ENCODE measurements at regions not wholly inside any gene's neighbourhood (a gene's known extent, or its start where the extent isn't known, plus 50 kb on each side); places are given as distances from the start of the nearest gene placed in this dataset.

DNA sequence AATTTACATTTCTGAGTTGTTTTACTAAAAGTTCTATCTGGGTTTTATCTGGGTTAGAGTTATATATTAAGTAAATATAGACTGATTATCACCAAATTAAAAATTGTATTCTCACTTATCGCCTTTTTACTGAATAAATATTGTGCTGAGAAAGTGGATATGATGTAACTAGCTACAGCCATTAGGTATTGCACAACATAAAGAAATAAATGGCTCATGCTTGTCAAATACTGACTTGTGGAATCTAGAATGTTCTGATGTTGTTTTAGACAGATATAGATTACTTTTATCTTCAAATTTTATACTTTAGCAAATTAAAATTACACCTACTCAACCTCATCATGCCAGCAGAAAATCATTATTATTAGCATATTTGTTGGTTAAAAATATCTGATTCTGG is 1277.1 kb upstream of the MIR17HG start:
- H3K4me3 ChIP-seq, result no peak overlapping the region
- no peak overlapping the region for H3K9ac ChIP-seq

DNA sequence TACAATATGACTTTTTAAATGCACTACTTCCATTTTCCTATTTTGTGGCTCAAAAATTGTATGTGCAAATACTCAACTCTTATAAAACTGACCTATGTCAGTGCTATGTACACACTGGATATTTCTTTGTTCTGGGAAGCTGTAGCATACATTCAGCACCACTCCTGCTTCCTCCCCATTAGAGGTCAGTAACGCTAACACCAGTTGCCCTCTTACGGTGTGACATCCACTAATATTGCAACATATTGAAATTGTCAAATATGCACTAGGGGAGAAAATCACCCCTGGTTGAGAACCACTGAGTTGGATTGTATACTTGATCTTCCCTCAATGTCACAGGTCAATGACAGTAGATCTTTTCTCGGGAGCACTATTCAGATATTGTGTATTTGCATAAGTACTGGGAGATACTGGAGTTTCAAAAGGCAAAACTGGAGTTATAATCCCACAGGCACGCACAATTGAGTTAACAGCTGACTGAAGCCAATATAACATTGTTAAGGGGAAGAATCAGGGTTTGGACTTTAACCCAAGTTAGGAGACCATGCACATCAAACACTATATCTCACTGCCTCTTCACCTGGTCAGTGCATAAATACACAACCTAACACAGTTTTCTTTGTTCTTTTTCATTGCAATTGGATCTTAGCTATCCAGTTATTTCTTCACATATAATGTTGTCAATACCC is 1276.5 kb upstream of the MIR17HG start:
- Histone ChIP-seq H3K27me3 (no peaks in the 10 kb centered on the region), H3K79me2 (ENCODE audit: low read depth) (no peaks in the 10 kb centered on the region), H3K4me3 (no peak overlapping the region), H3K36me3 (no peaks in the 10 kb centered on the region), H3K4me2 (no peak overlapping the region), H3K4me1 (no peaks in the 10 kb centered on the region), H3K9me3 (ENCODE audit: low read depth) (no peaks in the 10 kb centered on the region), H4K20me1 (ENCODE audit: low read depth) (no peaks in the 10 kb centered on the region), H3K27ac (no peak overlapping the region), H3F3A (ENCODE audit: low read depth) (no peaks in the 10 kb centered on the region), H3K9ac (no peak overlapping the region), H2AFZ (replicated peaks) (no peak overlapping the region)
- Mint-ChIP-seq H3K4me3 (no peak overlapping the region), H3K36me3 (no peaks in the 10 kb centered on the region), H3K9me3 (no peaks in the 10 kb centered on the region), H3K4me1 (no peaks in the 10 kb centered on the region), H3K27me3 (ENCODE audit: insufficient read depth, low read depth) (no peaks in the 10 kb centered on the region), H3K27ac (no peak overlapping the region)
- no peak for DNase-seq (ENCODE audit: low spot score)
- TF ChIP-seq EZH2 (IDR thresholded peaks at IDR 0.05) (no peak), EZH2phosphoT487 (IDR thresholded peaks at IDR 0.05) (no peak)
- TF ChIP-seq, protein P1, sequence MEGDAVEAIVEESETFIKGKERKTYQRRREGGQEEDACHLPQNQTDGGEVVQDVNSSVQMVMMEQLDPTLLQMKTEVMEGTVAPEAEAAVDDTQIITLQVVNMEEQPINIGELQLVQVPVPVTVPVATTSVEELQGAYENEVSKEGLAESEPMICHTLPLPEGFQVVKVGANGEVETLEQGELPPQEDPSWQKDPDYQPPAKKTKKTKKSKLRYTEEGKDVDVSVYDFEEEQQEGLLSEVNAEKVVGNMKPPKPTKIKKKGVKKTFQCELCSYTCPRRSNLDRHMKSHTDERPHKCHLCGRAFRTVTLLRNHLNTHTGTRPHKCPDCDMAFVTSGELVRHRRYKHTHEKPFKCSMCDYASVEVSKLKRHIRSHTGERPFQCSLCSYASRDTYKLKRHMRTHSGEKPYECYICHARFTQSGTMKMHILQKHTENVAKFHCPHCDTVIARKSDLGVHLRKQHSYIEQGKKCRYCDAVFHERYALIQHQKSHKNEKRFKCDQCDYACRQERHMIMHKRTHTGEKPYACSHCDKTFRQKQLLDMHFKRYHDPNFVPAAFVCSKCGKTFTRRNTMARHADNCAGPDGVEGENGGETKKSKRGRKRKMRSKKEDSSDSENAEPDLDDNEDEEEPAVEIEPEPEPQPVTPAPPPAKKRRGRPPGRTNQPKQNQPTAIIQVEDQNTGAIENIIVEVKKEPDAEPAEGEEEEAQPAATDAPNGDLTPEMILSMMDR (IDR thresholded peaks at IDR 0.05), result no peak

More for the DNA sequence above, 1277.1 kb upstream of the MIR17HG start:
- Histone ChIP-seq H3F3A (ENCODE audit: low read depth) (no peaks in the 10 kb centered on the region), H3K4me1 (no peaks in the 10 kb centered on the region), H3K79me2 (ENCODE audit: low read depth) (no peaks in the 10 kb centered on the region), H3K27me3 (no peaks in the 10 kb centered on the region), H4K20me1 (ENCODE audit: low read depth) (no peaks in the 10 kb centered on the region), H3K4me2 (no peak overlapping the region), H3K9me3 (ENCODE audit: low read depth) (no peaks in the 10 kb centered on the region), H2AFZ (replicated peaks) (no peak overlapping the region), H3K36me3 (no peaks in the 10 kb centered on the region), H3K27ac (no peak overlapping the region)
- Mint-ChIP-seq H3K27ac (no peak overlapping the region), H3K4me3 (no peak overlapping the region), H3K27me3 (ENCODE audit: insufficient read depth, low read depth) (no peaks in the 10 kb centered on the region), H3K36me3 (no peaks in the 10 kb centered on the region), H3K4me1 (no peaks in the 10 kb centered on the region), H3K9me3 (no peaks in the 10 kb centered on the region)
- no peak for DNase-seq (ENCODE audit: low spot score)
- no peak for TF ChIP-seq EZH2 (IDR thresholded peaks at IDR 0.05)

DNA sequence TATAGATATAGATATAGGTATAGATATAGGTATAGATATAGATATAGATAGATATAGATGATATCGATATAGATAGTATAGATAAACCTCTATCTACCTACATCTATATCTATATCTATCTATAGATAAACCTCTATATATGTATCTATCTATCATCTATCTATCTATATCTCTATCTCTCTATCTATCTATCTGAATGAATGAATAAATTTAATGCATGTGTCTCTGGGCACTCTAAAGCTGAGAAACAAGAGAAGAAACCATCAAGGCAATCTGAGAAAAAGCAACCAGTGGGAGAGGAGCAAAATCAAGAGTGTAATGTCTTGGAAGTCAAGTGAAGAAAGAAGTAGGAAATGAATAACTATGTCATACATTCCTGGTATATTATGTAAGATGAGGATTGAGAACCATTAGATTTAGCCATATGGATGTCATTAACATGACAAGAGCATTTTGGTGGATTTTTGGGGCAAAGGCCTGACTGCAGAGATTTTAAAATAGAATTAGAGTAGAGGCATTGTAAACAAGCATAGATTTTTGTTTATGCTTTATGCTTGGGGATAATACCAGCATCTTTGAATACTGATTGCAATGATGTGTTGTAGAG is 1262.7 kb upstream of the MIR17HG start:
- Mint-ChIP-seq H3K36me3 (no peaks in the 10 kb centered on the region), H3K4me1 (peaks cover 2% of the 10 kb centered on the region), H3K27me3 (ENCODE audit: insufficient read depth, low read depth) (no peaks in the 10 kb centered on the region), H3K4me3 (no peak overlapping the region), H3K9me3 (no peaks in the 10 kb centered on the region), H3K27ac (no peak overlapping the region)
- no peaks in the 10 kb centered on the region for H3K79me2 ChIP-seq (ENCODE audit: low read depth)
- TF ChIP-seq EZH2phosphoT487 (IDR thresholded peaks at IDR 0.05) (no peak), EZH2 (IDR thresholded peaks at IDR 0.05) (no peak)
- TF ChIP-seq, protein P1 (IDR thresholded peaks at IDR 0.05), result no peak
- no peak overlapping the region for H3K27ac ChIP-seq
- no peaks in the 10 kb centered on the region for H3K9me3 ChIP-seq (ENCODE audit: low read depth)
- no peak overlapping the region for H2AFZ ChIP-seq (replicated peaks)
- H3K4me2 ChIP-seq, result no peak overlapping the region
- H3K36me3 ChIP-seq, result no peaks in the 10 kb centered on the region
- H3K4me1 ChIP-seq, result no peaks in the 10 kb centered on the region
- no peak overlapping the region for H3K9ac ChIP-seq
- H3F3A ChIP-seq (ENCODE audit: low read depth), result no peaks in the 10 kb centered on the region
- no peak for DNase-seq (ENCODE audit: low spot score)
- no peaks in the 10 kb centered on the region for H4K20me1 ChIP-seq (ENCODE audit: low read depth)
- H3K27me3 ChIP-seq, result no peaks in the 10 kb centered on the region
- H3K4me3 ChIP-seq, result no peak overlapping the region

- H3K27ac ChIP-seq, result no peak overlapping the region
- no peaks in the 10 kb centered on the region for H3K9me3 ChIP-seq (ENCODE audit: low read depth)
- H3K4me3 Mint-ChIP-seq, result no peak overlapping the region
- no peaks in the 10 kb centered on the region for H3K27me3 Mint-ChIP-seq (ENCODE audit: insufficient read depth, low read depth)
- no peak overlapping the region for H3K9ac ChIP-seq
- no peaks in the 10 kb centered on the region for H3K79me2 ChIP-seq (ENCODE audit: low read depth)
- no peaks in the 10 kb centered on the region for H3K27me3 ChIP-seq
- no peak overlapping the region for H3K4me2 ChIP-seq
- TF ChIP-seq EZH2phosphoT487 (IDR thresholded peaks at IDR 0.05) (no peak), EZH2 (IDR thresholded peaks at IDR 0.05) (no peak)
- TF ChIP-seq, protein P1 (IDR thresholded peaks at IDR 0.05), result no peak
- no peak overlapping the region for H3K27ac Mint-ChIP-seq
- no peaks in the 10 kb centered on the region for H4K20me1 ChIP-seq (ENCODE audit: low read depth)
- H3K4me3 ChIP-seq, result no peak overlapping the region
- H3K4me1 ChIP-seq, result no peaks in the 10 kb centered on the region
- no peak overlapping the region for H2AFZ ChIP-seq (replicated peaks)
- no peaks in the 10 kb centered on the region for H3F3A ChIP-seq (ENCODE audit: low read depth)
- H3K9me3 Mint-ChIP-seq, result no peaks in the 10 kb centered on the region
- H3K36me3 Mint-ChIP-seq, result no peaks in the 10 kb centered on the region
- no peaks in the 10 kb centered on the region for H3K36me3 ChIP-seq
- peaks cover 2% of the 10 kb centered on the region for H3K4me1 Mint-ChIP-seq
- no peak for DNase-seq (ENCODE audit: low spot score)
These were observed 1258.4 kb upstream of the MIR17HG start for GRCh38 chr13:90089051-90089450.

All from neural progenitor cell (in vitro differentiated cells).